ENCODE measurements at regions not wholly inside any gene's neighbourhood (a gene's known extent, or its start where the extent isn't known, plus 50 kb on each side); places are given as distances from the start of the nearest gene placed in this dataset.

DNA sequence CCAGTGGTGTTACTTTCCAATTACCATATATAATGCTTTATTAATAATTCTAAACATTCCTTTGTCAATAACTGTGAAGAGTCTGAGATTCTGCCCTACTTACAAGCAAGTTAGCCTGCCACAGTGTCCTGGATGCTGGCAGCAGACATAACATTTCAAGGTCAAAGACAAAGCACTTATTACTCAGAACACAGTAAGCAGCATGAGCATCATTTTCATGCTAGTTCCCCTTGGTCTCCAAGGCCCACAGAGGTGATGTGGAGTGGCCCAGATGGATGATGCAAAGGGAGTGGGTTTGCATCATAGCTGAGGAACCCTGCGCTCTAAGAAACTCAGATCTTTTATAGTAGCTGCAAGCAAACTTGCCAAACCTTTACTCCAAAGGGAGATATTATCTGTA is 349.7 kb downstream of the ZEB2 start:
- TF ChIP-seq, protein P1, sequence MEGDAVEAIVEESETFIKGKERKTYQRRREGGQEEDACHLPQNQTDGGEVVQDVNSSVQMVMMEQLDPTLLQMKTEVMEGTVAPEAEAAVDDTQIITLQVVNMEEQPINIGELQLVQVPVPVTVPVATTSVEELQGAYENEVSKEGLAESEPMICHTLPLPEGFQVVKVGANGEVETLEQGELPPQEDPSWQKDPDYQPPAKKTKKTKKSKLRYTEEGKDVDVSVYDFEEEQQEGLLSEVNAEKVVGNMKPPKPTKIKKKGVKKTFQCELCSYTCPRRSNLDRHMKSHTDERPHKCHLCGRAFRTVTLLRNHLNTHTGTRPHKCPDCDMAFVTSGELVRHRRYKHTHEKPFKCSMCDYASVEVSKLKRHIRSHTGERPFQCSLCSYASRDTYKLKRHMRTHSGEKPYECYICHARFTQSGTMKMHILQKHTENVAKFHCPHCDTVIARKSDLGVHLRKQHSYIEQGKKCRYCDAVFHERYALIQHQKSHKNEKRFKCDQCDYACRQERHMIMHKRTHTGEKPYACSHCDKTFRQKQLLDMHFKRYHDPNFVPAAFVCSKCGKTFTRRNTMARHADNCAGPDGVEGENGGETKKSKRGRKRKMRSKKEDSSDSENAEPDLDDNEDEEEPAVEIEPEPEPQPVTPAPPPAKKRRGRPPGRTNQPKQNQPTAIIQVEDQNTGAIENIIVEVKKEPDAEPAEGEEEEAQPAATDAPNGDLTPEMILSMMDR (conservative IDR thresholded peaks at IDR 0.05; ENCODE audit: low read depth, low read length): no peak
- TF ChIP-seq EZH2 (IDR thresholded peaks at IDR 0.05; ENCODE audit: borderline replicate concordance, low read depth, low read length, poor library complexity, severe bottlenecking): no peak
